ENCODE measurements at regions not wholly inside any gene's neighbourhood (a gene's known extent, or its start where the extent isn't known, plus 50 kb on each side); places are given as distances from the start of the nearest gene placed in this dataset.
"Not testable (repeated sequence)": the region's sequence is repeated elsewhere in the genome, so short reads cannot be mapped to it uniquely, and the experiment has no call there.

- DNase-seq (ENCODE audit: low read depth): not testable (repeated sequence)
Measured at GRCh38 chr10:11403646-11404045, 207.8 kb downstream of the USP6NL start.

GRCh38 chr10:11403116-11403515 lies 208.3 kb downstream of the USP6NL start:
- DNase-seq (ENCODE audit: low read depth): no peak

DNA sequence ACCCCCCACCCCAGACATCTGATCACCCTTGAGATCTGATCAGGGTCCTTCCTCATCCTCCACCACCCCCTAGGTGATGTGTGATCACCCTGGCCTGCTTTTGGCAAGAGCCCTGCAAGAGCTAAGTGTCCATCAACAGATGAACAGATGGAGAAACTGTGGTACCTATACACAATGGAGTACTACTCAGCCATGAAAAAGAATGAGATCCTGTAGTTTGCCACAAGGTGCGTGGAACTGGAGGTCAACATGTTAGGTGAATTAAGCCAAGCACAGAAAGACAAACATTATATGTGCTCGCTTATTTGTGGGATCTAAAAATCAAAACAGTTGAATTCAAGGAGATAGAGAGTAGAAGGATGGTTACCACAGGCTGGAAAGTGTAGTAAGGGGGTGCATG lies 209.1 kb downstream of the USP6NL start:
- DNase-seq (ENCODE audit: low read depth): no peak

DNA sequence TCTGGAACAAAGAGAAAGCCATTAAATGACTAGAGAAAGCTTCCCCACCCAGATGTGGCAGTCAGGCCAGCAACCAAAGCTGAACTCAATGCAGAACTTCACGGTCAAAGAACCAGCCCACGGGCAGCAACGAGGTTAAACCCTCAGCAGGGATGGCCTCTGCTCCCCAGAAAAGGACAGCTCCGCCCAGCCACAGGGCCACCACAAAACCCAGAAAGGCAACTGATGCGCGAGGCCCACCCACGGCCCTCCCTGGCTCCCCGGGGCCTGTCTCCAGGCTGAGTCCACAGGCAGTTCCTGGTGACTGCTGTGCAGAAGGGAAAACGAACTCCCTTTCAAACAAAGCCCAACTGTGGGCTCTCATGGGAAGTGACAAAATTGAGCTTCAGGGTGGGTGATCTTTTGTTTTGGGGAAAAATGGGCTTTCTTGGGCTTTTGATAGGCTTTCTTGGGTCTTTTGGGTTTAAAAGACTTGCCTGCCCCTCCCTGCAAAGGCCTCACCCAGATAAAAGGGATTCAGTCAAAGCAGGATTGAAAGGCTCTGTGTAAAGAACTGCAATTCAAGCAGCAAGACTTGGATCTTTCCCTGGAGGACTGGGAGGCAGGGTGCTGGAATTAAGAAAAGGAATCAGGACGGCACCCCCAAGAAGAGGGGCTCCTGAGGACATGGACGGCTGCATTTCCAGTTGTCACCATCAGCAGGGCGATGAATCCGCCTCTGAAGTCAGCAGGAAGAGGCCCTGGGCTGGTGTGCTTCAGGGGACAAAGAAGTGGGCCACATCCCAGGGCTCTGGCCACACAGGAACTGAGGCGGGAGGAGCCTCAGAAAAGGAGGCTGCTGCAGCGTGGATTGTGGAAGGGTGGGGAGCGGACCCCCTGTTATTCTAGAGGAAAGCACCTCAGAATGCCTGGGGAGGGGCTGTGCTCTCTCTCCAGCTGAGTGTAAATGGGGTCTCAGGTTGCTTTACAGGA lies 209.9 kb downstream of the USP6NL start:
- DNase-seq (ENCODE audit: low read depth): no peak

GRCh38 chr10:11397980-11398580 lies 213.4 kb downstream of the USP6NL start:
- DNase-seq (ENCODE audit: low read depth): peak; percentile 85

GRCh38 chr10:11397077-11397965 lies 214.1 kb downstream of the USP6NL start:
- no peak for DNase-seq (ENCODE audit: low read depth)

DNA sequence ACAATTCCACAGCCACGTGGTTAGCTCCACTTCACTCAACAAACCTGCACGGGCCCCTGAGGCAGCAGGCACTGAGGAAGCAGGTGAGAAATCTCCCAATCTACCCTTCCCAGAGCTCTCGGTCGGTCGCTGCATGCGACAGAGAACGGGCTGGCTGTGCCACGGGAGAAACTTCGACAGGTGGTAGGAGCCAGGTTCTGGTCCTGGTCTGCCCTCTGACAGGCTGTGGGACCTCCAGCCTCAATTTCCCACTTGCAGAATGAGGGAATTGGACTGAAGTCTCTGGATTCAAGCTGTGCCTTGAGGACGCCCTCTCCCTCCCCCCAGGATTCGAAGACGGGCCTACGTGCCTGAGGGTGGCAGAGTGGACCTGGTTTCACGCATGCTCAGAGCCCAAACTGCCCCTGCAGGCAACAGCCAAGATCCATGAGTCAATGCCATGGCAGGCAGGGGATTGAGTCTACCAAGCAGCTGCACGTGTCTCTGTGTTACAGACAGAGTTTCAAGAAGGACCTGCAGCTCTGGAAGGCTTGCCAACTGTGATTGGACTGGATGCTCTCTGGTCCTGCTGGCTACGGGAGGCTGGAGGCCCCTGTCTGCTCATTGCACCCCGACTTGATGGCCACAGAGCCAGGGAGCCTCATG lies 215.0 kb downstream of the USP6NL start:
- DNase-seq (ENCODE audit: low read depth): no peak

GRCh38 chr10:11395581-11396310 lies 215.7 kb downstream of the USP6NL start:
- no peak for DNase-seq (ENCODE audit: low read depth)

DNA sequence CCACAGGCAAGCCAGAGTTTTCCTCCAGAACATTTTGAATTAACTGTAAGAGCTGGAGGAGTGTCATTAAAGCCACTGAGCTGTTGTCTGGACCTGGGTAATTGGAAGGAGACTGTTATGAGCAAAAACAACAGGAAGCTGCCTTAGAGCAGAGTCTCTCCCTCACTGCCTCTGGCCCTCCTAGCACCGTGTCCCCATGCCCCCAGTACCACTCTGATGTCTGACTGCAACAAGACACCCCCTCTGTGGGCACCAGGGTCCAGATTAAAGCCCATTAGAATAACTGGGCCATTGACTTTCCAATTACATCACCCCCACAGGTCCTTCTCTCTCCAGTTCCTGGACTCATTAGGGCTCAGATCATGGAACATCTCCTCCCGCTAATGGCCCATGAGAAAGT lies 216.3 kb downstream of the USP6NL start:
- DNase-seq (ENCODE audit: low read depth): no peak

DNA sequence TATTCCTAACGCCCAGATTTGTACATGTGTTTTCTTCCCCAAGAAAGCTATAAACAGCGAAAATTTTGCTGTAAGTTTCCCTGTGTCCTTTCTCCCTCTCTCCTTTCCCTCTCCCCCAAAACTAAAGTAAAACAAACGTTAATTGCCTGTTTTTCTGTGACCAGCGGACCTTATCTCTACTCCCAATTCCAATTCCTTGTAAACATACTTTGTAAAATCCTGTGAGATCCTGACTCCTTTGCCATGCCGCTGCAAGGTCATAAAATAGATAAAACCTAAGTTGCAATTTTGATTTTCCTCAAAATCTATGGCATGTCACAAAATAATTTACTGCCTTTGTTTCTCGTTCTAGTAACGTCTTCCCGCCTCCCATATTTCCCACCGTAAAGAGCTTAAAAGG lies 217.6 kb downstream of the USP6NL start:
- no peak for DNase-seq (ENCODE audit: low read depth)

DNA sequence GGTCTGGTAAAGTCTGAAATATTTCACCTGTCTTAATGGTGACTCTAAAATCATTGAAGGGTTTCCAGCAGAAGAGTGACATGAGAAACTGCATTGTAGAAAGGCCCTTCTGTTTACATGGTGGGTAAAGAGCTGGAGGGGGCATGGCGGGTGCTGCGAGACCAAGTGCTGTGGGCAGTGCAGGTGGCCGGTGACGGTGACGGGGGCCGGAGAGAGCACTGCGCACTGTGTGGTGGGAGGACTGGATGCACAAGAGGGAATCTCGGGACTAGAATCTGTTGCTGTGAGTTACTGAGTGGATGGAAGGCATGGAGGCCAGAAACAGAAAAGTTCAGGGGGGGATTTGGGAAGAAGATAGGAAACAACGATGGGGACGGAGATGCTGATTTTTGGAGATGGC lies 218.7 kb downstream of the USP6NL start:
- no peak for DNase-seq (ENCODE audit: low read depth)

GRCh38 chr10:11388996-11389395 lies 222.5 kb downstream of the USP6NL start:
- no peak for DNase-seq (ENCODE audit: low read depth)

DNA sequence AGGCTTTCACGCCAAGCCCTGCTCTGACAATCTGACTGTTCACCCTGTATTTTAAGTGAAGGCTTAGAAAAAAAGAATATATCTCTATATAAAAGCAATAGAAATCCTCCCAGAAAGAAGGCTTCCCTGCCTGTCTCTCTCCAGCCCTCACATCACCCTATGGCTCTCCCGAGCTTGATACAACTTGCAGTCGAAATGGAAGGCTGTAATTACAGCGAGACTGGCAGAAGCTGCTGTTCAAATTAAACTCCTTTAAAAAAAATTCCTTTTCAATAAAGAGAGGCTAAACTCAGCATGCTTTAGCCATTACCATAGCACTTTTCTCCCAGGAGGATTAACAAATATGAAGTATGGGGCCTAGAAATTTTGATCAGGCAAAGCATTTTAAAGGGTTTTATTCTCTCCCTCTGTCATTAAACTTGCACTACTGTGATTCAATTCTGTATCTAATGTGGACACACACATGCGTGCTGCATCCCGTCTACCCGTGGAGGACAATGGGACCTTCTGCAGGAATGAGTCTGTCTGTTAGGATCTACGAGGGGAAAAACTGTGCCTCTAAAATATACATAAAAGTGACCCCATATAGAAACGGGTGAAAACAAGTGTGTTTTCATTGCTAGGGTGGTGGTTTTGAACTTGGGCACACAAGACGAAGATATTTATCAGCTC lies 223.8 kb downstream of the USP6NL start:
- DNase-seq (ENCODE audit: low read depth): peak; percentile 18

- DNase-seq (ENCODE audit: low read depth): no peak
Measured at GRCh38 chr10:11387044-11387443, 224.4 kb downstream of the USP6NL start.
